Spleen (tissue), 11 donors: ENCODE measurements at regions not wholly inside any gene's neighbourhood (a gene's known extent, or its start where the extent isn't known, plus 50 kb on each side); places are given as distances from the start of the nearest gene placed in this dataset.

ENCODE experiments used
- DNase-seq: peaks from one replicate; pipeline ENCODE4 v3.0.0-alpha.2; 2020
- H3K27ac ChIP-seq, 8 donors: fragments of 200-600 bp; sonication (generic) in 7 of 8; 1 replicate in 4 of 8; 2 replicates in 4 of 8; pipeline versions ENCODE4 v1.5.0 to v1.8.0; 2016 to 2021; ENCODE audit warnings: inconsistent platforms in 4 of 8, mild to moderate bottlenecking in 4 of 8, moderate library complexity in 1 of 8
- H3K27me3 ChIP-seq, 7 donors: fragments of 200-600 bp; sonication (generic) in 6 of 7; replicated peaks in 1 of 7; 1 replicate in 4 of 7; 2 replicates in 3 of 7; pipeline versions ENCODE4 v1.5.0 to v1.8.0; 2016 to 2021; ENCODE audit warnings: inconsistent platforms in 3 of 7, mild to moderate bottlenecking in 1 of 7
- H3K36me3 ChIP-seq, 6 donors: fragments of 200-600 bp; sonication (generic) in 5 of 6; 1 replicate in 4 of 6; 2 replicates in 2 of 6; pipeline versions ENCODE4 v1.5.0 to v1.8.0; 2016 to 2021; ENCODE audit warnings: inconsistent platforms in 2 of 6
- H3K4me1 ChIP-seq, 6 donors: fragments of 200-600 bp; sonication (generic) in 5 of 6; 1 replicate in 3 of 6; 2 replicates in 3 of 6; pipeline versions ENCODE4 v1.5.0 to v1.8.0; 2016 to 2021; ENCODE audit warnings: inconsistent platforms in 3 of 6
- H3K4me3 ChIP-seq, 8 donors: fragments of 200-600 bp; sonication (generic) in 7 of 8; 1 replicate in 4 of 8; 2 replicates in 4 of 8; pipeline versions ENCODE4 v1.5.0 to v1.8.0; 2016 to 2021; ENCODE audit warnings: inconsistent platforms in 4 of 8, mild to moderate bottlenecking in 4 of 8, moderate library complexity in 2 of 8
- H3K9me3 ChIP-seq, 8 donors: fragments of 200-600 bp; sonication (generic) in 7 of 8; 1 replicate in 4 of 8; 2 replicates in 4 of 8; pipeline versions ENCODE4 v1.5.0 to v1.8.0; 2016 to 2021; ENCODE audit warnings: inconsistent platforms in 4 of 8
- POLR2A ChIP-seq, 3 donors: fragments of 450-650 bp; IDR thresholded peaks; one replicate each; pipeline ENCODE4 v1.5.1; 2017; ENCODE audit warnings: antibody characterized with exemption in 3 of 3, mild to moderate bottlenecking in 1 of 3
- POLR2AphosphoS5 ChIP-seq, 3 donors: sonication (generic); formaldehyde crosslinking; IDR thresholded peaks; one replicate each; pipeline ENCODE4 v1.5.1; 2017; ENCODE audit warnings: antibody characterized with exemption in 3 of 3
- WGBS, 5 donors: extraction: QIAGEN DNeasy Blood & Tissue Kit in 3 of 5; methylation state at CpG; one replicate each; pipeline versions ENCODE4 v1.1.5 to v1.1.7; 2013 to 2018; 5-methylcytosine and 5-hydroxymethylcytosine counted together
- intact Hi-C: fragments of 100-400 bp; cut with DNase I; formaldehyde crosslinking; loops from one replicate; pipeline ENCODE4 v1.15.0; 2023; ENCODE audit warnings: low total_unique reads
- TF ChIP-seq, protein P1 (sequence below), 11 experiments: fragments of 200-600 bp in 7 of 11; fragments of 450-650 bp in 4 of 11; sonication (generic) in 4 of 11; IDR thresholded peaks in 8 of 11; conservative IDR thresholded peaks in 3 of 11; 1 replicate in 7 of 11; 2 replicates in 4 of 11; pipeline versions ENCODE4 v1.4.0 to v1.8.0; 2016 to 2021; ENCODE audit warnings: antibody characterized with exemption in 11 of 11, inconsistent platforms in 4 of 11, mild to moderate bottlenecking in 1 of 11
- donor health status: healthy with polysubstance abuse.
- donor health status: DM: no; HTN: no; CAD: no; lungs with moderate emphysema.
- donor health status: DM: no; HTN: no; CAD: no.
- donor health status: Bipolar disorder and iron deficiency.
- donor health status: healthy.
- donor health status: DM: no; HTN: no; CAD: no.
- donor health status: DM: yes; HTN: yes; CAD: no.

DNA sequence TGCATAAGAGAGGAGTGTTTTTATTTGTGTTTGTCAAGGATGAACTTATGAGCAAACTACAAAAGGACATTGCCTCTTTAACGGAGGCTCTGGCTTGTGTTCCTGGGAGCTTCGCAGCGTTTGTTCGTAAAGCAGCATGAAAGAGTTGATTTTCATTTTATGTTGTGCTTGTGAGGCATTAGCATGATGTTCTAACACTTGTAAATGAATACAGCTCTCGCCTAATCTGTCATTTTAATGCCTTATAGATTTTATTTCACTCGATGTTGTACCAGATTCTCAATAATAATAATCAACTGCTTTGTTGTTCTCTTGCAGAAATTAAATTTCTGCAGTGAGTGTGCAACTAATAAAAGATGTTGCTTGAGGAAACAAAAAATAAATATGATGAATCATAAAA is 687.3 kb upstream of the FANCL start:
- whole genome bisulfite sequencing, 5 donors, result 73 to 89% (median 76%) methylated on average over 6 of the region's 6 CpGs
- H3K36me3 ChIP-seq, result no peaks in the 10 kb centered on the region
- no peaks in the 10 kb centered on the region for H3K9me3 ChIP-seq
- H3K27ac ChIP-seq, result no peak overlapping the region
- no peak for DNase-seq
- no peaks in the 10 kb centered on the region for H3K4me1 ChIP-seq
- TF ChIP-seq POLR2A (IDR thresholded peaks at IDR 0.05) (no peak), POLR2AphosphoS5 (IDR thresholded peaks at IDR 0.05) (no peak)
- TF ChIP-seq, protein P1, sequence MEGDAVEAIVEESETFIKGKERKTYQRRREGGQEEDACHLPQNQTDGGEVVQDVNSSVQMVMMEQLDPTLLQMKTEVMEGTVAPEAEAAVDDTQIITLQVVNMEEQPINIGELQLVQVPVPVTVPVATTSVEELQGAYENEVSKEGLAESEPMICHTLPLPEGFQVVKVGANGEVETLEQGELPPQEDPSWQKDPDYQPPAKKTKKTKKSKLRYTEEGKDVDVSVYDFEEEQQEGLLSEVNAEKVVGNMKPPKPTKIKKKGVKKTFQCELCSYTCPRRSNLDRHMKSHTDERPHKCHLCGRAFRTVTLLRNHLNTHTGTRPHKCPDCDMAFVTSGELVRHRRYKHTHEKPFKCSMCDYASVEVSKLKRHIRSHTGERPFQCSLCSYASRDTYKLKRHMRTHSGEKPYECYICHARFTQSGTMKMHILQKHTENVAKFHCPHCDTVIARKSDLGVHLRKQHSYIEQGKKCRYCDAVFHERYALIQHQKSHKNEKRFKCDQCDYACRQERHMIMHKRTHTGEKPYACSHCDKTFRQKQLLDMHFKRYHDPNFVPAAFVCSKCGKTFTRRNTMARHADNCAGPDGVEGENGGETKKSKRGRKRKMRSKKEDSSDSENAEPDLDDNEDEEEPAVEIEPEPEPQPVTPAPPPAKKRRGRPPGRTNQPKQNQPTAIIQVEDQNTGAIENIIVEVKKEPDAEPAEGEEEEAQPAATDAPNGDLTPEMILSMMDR (IDR thresholded peaks at IDR 0.05 in 8 of 11, conservative IDR thresholded peaks at IDR 0.05 in 3 of 11), result no peak
- H3K4me3 ChIP-seq, result no peak overlapping the region
- no peaks in the 10 kb centered on the region for H3K27me3 ChIP-seq
- intact Hi-C loops, result no loop called here

DNA sequence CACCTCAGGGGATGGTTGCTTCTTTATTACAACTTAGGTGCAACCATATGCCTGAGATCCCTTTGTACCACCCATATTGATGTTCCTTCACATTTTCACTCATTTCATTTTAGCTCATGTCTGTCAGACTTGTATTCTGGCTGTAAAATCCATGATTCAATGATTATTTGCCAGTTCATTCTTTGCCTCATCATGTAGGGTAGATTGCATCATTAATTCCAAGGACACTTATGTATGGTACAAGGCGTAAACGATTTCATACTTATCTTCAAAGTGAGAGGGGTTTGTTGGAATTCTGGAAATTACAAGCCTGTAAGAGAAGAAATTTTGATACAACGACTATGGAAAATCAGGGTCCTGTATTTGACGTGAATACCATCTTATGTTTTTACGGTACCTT is 685.0 kb upstream of the FANCL start:
- intact Hi-C loops, result no loop called here
- WGBS, 5 donors, result 91 to 96% (median 93%) methylated on average over 5 of the region's 5 CpGs
- Histone ChIP-seq H3K27me3 (no peaks in the 10 kb centered on the region), H3K9me3 (no peaks in the 10 kb centered on the region), H3K36me3 (no peaks in the 10 kb centered on the region), H3K4me1 (no peaks in the 10 kb centered on the region), H3K27ac (no peak overlapping the region), H3K4me3 (no peak overlapping the region)
- TF ChIP-seq POLR2A (IDR thresholded peaks at IDR 0.05), result no peak
- TF ChIP-seq, protein P1 (IDR thresholded peaks at IDR 0.05 in 8 of 11, conservative IDR thresholded peaks at IDR 0.05 in 3 of 11), result no peak
- TF ChIP-seq POLR2AphosphoS5 (IDR thresholded peaks at IDR 0.05), result no peak
- DNase-seq, result no peak

DNA sequence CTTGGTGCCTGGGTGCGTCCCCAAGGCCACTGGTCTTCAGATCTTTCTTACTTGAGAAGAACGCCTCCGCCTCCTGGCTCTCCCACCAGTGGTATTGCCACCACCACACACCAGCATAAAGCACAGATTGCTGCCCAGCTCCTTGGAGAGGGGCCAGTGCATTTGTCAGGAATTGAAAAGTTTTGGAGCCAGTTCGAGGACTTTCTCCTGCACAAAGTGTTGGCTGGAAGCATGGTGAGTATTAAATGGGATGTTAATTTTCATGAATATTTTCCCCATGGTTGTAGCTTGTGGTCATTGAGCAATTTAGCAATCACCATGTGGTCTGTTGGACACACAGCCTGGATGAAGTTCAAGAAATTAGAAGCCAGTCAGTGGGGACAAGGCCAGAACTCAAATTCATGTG is 684.6 kb upstream of the FANCL start:
- Histone ChIP-seq H3K4me1 (no peaks in the 10 kb centered on the region), H3K27ac (no peak overlapping the region), H3K4me3 (no peak overlapping the region), H3K36me3 (no peaks in the 10 kb centered on the region), H3K27me3 (no peaks in the 10 kb centered on the region), H3K9me3 (no peaks in the 10 kb centered on the region)
- TF ChIP-seq, protein P1 (IDR thresholded peaks at IDR 0.05 in 8 of 11, conservative IDR thresholded peaks at IDR 0.05 in 3 of 11), result no peak
- no peak for TF ChIP-seq POLR2A (IDR thresholded peaks at IDR 0.05)
- no peak for TF ChIP-seq POLR2AphosphoS5 (IDR thresholded peaks at IDR 0.05)
- intact Hi-C loops, result no loop called here
- peak; percentile 51 for DNase-seq
- 63 to 92% (median 84%) methylated on average over 4 of the region's 4 CpGs for WGBS, 5 donors

DNA sequence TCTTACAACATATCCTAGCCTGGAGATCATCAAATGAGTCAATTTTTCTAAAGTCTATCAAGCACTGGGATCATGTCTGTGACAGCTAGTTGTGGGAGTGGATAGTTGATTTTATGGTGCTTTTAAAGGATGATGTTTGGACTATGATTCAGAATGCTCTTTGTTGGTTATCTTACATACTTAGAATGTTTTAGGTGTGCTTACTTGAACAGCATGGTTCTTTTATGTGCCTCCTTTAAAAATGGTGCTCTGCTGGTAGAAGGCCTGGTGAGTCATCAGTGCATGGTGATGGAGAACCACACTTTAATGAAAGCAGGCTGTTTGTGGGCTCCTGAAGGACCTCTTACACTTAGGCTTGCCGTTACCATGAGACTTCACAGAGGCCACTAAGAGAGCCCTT is 682.7 kb upstream of the FANCL start:
- no peak for TF ChIP-seq POLR2A (IDR thresholded peaks at IDR 0.05)
- TF ChIP-seq POLR2AphosphoS5 (IDR thresholded peaks at IDR 0.05), result no peak
- TF ChIP-seq, protein P1 (IDR thresholded peaks at IDR 0.05 in 8 of 11, conservative IDR thresholded peaks at IDR 0.05 in 3 of 11), result no peak
- intact Hi-C loops, result no loop called here
- no peaks in the 10 kb centered on the region for H3K9me3 ChIP-seq
- H3K27me3 ChIP-seq, result no peaks in the 10 kb centered on the region
- no peak overlapping the region for H3K27ac ChIP-seq
- DNase-seq, result no peak
- 79 to 94% (median 85%) methylated on average over 1 of the region's 1 CpG for WGBS, 5 donors
- H3K4me1 ChIP-seq, result no peaks in the 10 kb centered on the region
- no peak overlapping the region for H3K4me3 ChIP-seq
- H3K36me3 ChIP-seq, result no peaks in the 10 kb centered on the region
